ENCODE measurements at regions not wholly inside any gene's neighbourhood (a gene's known extent, or its start where the extent isn't known, plus 50 kb on each side); places are given as distances from the start of the nearest gene placed in this dataset.
"Not testable (repeated sequence)": the region's sequence is repeated elsewhere in the genome, so short reads cannot be mapped to it uniquely, and the experiment has no call there.

DNA sequence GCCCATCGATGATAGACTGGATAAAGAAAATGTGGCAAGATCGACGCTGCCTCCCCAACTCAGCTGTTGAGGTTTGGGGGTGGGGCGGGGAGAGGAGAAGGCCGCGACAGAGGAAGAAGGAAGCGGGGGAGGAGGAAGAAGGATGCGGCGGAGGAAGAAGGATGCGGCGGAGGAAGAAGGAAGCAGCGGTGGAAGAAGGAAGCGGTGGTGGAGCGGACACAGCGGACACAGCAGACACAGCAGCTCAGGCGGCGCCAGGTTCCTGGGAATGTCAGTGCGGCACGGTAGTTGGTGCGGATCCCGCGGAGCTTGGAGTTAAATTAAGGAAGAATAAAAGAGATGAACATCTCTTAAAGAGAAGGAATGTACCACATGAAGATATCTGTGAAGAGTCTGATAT, 163.9 kb upstream of the NT5E start:
- WGBS, 3 donors = 89 to 91% (median 91%) methylated on average over 22 of the region's 22 CpGs
- Histone ChIP-seq H3K36me3 (ENCODE audit: insufficient read depth in 1 of 2, low read depth in 1 of 2) (no peaks in the 10 kb centered on the region), H3K27ac (no peak overlapping the region), H3K4me3 (no peak overlapping the region), H3K27me3 (ENCODE audit: insufficient read depth in 3 of 3, low read length in 2 of 3) (no peaks in the 10 kb centered on the region), H3K4me1 (no peaks in the 10 kb centered on the region), H3K9me3 (no peaks in the 10 kb centered on the region)
- TF ChIP-seq, protein P1, sequence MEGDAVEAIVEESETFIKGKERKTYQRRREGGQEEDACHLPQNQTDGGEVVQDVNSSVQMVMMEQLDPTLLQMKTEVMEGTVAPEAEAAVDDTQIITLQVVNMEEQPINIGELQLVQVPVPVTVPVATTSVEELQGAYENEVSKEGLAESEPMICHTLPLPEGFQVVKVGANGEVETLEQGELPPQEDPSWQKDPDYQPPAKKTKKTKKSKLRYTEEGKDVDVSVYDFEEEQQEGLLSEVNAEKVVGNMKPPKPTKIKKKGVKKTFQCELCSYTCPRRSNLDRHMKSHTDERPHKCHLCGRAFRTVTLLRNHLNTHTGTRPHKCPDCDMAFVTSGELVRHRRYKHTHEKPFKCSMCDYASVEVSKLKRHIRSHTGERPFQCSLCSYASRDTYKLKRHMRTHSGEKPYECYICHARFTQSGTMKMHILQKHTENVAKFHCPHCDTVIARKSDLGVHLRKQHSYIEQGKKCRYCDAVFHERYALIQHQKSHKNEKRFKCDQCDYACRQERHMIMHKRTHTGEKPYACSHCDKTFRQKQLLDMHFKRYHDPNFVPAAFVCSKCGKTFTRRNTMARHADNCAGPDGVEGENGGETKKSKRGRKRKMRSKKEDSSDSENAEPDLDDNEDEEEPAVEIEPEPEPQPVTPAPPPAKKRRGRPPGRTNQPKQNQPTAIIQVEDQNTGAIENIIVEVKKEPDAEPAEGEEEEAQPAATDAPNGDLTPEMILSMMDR (IDR thresholded peaks at IDR 0.05) = no peak
- ATAC-seq (no peak), DNase-seq (no peak)
- intact Hi-C loops (cut with DNase I) = no loop called here

DNA sequence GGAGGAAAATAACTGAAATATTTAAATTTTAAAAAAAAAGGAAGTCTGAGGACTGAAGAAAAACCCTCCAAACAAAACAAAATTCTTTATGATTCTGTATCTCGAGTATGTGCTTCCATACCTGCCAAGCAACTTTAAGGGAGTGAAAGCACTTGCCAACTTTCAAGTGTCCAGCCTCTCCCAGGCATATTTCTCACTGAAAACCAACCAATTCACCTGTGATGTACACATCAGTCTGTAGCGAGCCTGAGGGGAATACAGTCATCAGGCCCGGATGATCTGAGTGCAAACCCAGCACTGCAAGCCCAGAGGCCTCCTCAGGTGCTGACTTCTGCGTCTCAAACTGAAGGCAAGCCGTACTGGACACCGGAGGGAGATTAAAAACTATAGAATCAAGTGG, 164.8 kb upstream of the NT5E start:
- H3K27ac ChIP-seq = no peak overlapping the region
- no peaks in the 10 kb centered on the region for H3K27me3 ChIP-seq (ENCODE audit: insufficient read depth in 3 of 3, low read length in 2 of 3)
- TF ChIP-seq, protein P1 (IDR thresholded peaks at IDR 0.05) = no peak
- ATAC-seq (no peak), DNase-seq (no peak)
- intact Hi-C loops (cut with DNase I) = no loop called here
- WGBS, 3 donors = 74 to 80% (median 75%) methylated on average over 6 of the region's 6 CpGs
- no peaks in the 10 kb centered on the region for H3K9me3 ChIP-seq
- H3K4me3 ChIP-seq = no peak overlapping the region
- H3K36me3 ChIP-seq (ENCODE audit: insufficient read depth in 1 of 2, low read depth in 1 of 2) = no peaks in the 10 kb centered on the region
- H3K4me1 ChIP-seq = no peaks in the 10 kb centered on the region

GRCh38 chr6:85283436-85283835, 166.4 kb upstream of the NT5E start:
- Histone ChIP-seq H3K4me1 (no peaks in the 10 kb centered on the region), H3K27me3 (ENCODE audit: insufficient read depth in 3 of 3, low read length in 2 of 3) (no peaks in the 10 kb centered on the region), H3K36me3 (ENCODE audit: insufficient read depth in 1 of 2, low read depth in 1 of 2) (no peaks in the 10 kb centered on the region), H3K27ac (no peak overlapping the region), H3K4me3 (no peak overlapping the region), H3K9me3 (no peaks in the 10 kb centered on the region)
- ATAC-seq (no peak), DNase-seq (no peak)
- TF ChIP-seq, protein P1 (IDR thresholded peaks at IDR 0.05) = no peak
- intact Hi-C loops (cut with DNase I) = no loop called here
- 76 to 79% (median 79%) methylated on average over 3 of the region's 3 CpGs for WGBS, 3 donors

DNA sequence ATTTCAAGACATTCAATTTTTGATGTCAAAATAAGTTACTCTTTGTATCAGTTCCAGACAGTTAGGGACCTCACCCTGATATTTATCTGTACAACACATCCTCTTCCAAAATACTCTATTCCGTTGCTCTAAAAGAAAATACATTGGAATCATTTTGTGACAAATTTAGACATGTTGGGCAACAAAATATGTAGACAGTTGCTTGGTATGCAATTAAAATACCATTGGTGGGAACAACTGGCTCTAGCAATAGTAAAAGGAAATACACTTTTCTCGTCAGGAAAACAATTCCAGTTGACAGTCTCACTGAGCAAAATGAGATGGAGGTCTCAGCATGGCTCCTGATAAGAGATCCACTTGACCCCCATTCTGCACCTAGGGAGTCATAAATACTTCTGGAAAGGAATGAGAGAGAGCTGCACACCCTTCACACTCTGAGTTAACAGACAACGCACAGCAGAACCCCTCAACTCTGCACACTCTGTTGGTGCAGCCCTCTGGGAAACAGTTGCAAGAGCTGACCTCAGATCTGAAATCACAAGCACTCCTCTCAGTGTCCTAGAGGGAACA, 171.3 kb upstream of the NT5E start:
- no peaks in the 10 kb centered on the region for H3K9me3 ChIP-seq
- no peaks in the 10 kb centered on the region for H3K4me1 ChIP-seq

DNA sequence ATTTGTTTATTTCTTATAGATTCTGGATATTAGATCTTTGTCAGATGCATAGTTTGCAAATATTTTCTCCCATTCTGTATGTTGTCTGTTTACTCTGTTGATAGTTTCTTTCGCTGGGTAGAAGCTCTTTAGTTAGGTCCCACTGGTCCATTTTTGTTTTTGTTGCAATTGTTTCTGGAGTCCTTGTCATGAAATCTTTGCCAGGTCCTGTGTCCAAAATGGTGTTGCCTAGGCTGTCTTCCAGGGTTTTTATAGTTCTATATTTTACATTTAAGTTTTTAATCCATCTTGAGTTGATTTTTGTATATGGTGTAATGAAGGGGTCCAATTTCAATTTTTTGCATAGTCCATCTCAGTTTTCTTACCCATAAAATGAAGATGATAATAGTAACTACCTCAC, 173.9 kb upstream of the NT5E start:
- intact Hi-C loops (cut with DNase I); H3K4me3 ChIP-seq; ATAC-seq; H3K36me3 ChIP-seq (ENCODE audit: insufficient read depth in 1 of 2, low read depth in 1 of 2); DNase-seq; H3K27me3 ChIP-seq (ENCODE audit: insufficient read depth in 3 of 3, low read length in 2 of 3); H3K4me1 ChIP-seq; H3K27ac ChIP-seq; H3K9me3 ChIP-seq: not testable (repeated sequence)
- 76 to 86% (median 79%) methylated on average over 1 of the region's 1 CpG for WGBS, 3 donors

More for the DNA sequence above, 171.3 kb upstream of the NT5E start:
- DNase-seq (no peak), ATAC-seq (no peak)
- Histone ChIP-seq H3K27ac (no peak overlapping the region), H3K4me3 (no peak overlapping the region), H3K27me3 (ENCODE audit: insufficient read depth in 3 of 3, low read length in 2 of 3) (no peaks in the 10 kb centered on the region), H3K36me3 (ENCODE audit: insufficient read depth in 1 of 2, low read depth in 1 of 2) (no peaks in the 10 kb centered on the region)
- intact Hi-C loops (cut with DNase I) = no loop called here
- TF ChIP-seq, protein P1 (IDR thresholded peaks at IDR 0.05) = no peak
- WGBS, 3 donors = 36 to 47% (median 41%) methylated on average over 3 of the region's 3 CpGs
